ENCODE measurements at regions not wholly inside any gene's neighbourhood (a gene's known extent, or its start where the extent isn't known, plus 50 kb on each side); places are given as distances from the start of the nearest gene placed in this dataset.
"Not testable (repeated sequence)": the region's sequence is repeated elsewhere in the genome, so short reads cannot be mapped to it uniquely, and the experiment has no call there.

DNA sequence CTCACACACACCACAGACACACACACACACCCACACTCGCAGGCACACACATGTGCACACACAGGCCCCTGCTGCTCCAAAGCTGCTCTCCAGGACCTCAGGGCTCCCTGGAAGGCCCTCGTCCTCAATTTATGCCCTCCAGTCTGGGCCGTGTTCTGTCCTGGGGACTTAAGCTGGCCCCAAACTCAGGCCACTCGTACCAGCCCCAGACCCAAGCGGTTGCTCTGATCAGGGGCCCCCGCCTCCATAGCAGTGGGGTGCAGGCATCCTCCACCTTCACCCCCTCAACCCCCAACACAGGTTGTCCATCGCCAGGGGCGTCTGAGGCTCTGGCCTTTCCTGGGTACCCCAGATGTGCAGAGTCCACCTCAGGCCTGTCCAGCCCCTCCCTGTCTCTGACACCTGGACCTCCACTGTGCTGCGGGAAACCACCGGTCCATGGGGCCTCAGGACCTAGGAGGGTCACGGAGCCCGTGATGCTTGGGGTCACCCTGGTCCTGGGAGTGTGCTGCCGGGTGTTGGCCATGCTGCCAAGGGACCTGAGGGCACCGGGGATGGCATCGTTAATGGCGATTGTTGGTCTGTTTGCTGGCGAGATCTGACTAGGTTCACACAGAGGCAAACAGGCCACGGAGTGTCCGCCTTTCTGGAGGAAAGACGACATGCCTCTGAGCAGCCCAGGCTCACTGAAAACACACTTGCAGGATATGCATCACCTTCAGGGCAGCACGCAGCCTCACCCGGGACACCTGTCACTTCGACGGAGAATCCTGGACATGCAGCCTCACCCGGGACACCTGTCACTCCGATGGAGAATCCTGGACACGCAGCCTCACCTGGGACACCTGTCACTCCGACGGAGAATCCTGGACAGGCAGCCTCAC lies 155.6 kb downstream of the NDUFA10 start:
- intact Hi-C loops (cut with DNase I, micrococcal nuclease) = no loop called here
- no peak for ATAC-seq
- no peak for DNase-seq

DNA sequence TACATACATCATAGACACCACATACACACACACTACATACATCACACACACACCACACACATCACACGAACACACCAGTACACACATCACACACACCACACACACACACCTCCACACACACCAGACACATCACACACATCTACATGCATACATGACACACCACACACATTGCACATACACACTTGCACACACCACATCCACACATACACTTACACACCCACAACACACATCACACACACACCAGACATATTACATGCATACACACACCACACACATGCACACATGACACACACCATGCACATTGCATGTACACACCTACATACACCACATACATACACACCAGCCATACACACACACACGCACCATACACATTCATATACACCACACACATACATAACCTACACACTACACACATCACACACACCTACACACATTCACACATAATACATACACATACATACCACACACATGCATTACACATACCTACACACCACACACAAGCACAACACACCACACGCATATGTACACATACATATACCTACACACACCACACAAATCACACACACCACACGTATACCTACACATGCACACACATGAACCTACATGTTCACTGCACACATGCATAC lies 156.5 kb downstream of the NDUFA10 start:
- ATAC-seq (no peak), DNase-seq (no peak)
- intact Hi-C loops (cut with DNase I, micrococcal nuclease) = no loop called here

GRCh38 chr2:239866778-239867177 lies 158.4 kb downstream of the NDUFA10 start:
- intact Hi-C loops (cut with DNase I, micrococcal nuclease) = no loop called here
- DNase-seq (no peak), ATAC-seq (no peak)

- intact Hi-C loops (cut with DNase I, micrococcal nuclease) = no loop called here
- ATAC-seq = no peak
Measured at GRCh38 chr2:239866350-239866749, 158.8 kb downstream of the NDUFA10 start.

DNA sequence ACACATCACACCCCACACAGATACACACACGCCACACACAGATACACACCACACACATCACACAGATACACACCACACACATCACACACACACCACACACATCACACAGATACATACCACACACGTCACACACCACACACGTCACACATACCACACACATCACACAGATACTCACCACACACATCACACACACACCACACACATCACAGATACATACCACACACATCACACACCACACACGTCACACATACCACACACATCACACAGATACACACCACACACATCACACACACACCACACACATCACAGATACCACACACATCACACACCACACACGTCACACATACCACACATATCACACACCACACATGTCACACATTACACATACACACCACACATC lies 159.3 kb downstream of the NDUFA10 start:
- DNase-seq; intact Hi-C loops (cut with DNase I, micrococcal nuclease); ATAC-seq: not testable (repeated sequence)

More at GRCh38 chr2:239866350-239866749, 158.8 kb downstream of the NDUFA10 start:
- DNase-seq = no peak

GRCh38 chr2:239865059-239865639 lies 160.0 kb downstream of the NDUFA10 start:
- ATAC-seq (no peak), DNase-seq (no peak)
- intact Hi-C loops (cut with DNase I, micrococcal nuclease) = no loop called here

DNA sequence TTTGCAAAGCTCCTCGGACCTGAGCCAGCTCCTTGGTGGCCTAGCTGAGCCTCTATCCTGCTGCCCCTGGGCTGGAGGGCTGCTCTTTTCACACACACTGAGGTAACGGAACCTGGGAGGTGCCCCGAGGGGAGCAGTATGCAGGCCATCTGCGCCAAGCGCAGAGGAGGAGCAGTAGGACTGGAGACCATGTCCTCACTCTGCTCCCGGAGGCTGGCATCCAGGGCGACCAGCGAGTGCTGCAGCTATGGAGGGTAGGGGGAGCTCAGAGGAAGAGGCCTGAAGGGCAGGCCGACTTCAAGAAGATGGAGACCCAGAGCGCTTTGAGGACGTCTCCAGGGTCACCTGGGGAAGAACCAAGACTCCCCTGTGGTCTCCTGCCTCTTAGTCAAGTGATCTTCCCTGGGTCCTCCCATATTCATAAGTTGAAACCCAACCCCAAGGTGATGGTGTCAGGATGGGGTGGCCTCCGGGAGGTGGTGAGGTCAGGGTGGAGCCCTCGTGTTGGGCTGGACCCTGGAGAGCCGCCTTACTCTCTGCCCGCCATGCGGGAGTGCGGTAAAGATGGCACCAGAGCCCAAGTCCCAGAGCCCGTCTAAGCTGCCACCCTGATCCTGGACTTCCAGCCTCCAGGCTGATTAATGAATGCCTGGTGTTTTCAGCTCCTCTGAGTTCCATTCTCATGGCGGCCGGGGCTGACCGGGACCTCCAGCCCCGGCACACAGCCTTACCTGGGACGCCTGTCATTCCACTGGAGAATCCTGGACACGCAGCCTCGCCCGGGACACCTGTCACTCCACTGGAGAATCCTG lies 160.7 kb downstream of the NDUFA10 start:
- ATAC-seq (no peak), DNase-seq (no peak)
- intact Hi-C loops (cut with DNase I, micrococcal nuclease) = no loop called here

DNA sequence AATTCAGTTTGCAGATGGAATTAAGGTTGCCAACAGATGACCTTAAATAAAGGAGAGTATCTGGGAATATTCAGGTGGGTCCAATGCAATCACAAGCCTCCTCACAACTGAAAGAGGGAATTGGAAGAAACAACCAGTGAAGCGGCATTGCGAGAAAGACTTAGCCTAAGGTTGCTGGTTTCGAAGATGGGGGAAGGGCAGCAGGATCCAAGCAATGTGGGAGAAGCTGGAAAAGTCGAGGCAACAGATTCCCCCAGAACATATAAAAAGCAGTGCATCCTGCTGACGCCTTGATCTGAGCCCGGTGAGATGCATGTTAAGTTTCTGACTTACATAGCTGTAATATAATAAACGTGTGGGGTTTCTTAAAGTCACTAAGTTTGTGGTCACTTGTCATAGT lies 162.5 kb downstream of the NDUFA10 start:
- DNase-seq (no peak), ATAC-seq (no peak)
- intact Hi-C loops (cut with DNase I, micrococcal nuclease) = no loop called here

- DNase-seq (no peak), ATAC-seq (no peak)
- intact Hi-C loops (cut with DNase I, micrococcal nuclease) = no loop called here
Measured at GRCh38 chr2:239858179-239858578, 167.0 kb downstream of the NDUFA10 start.

GRCh38 chr2:239857591-239857990 lies 167.6 kb downstream of the NDUFA10 start:
- DNase-seq (no peak), ATAC-seq (no peak)
- intact Hi-C loops (cut with DNase I, micrococcal nuclease) = no loop called here

DNA sequence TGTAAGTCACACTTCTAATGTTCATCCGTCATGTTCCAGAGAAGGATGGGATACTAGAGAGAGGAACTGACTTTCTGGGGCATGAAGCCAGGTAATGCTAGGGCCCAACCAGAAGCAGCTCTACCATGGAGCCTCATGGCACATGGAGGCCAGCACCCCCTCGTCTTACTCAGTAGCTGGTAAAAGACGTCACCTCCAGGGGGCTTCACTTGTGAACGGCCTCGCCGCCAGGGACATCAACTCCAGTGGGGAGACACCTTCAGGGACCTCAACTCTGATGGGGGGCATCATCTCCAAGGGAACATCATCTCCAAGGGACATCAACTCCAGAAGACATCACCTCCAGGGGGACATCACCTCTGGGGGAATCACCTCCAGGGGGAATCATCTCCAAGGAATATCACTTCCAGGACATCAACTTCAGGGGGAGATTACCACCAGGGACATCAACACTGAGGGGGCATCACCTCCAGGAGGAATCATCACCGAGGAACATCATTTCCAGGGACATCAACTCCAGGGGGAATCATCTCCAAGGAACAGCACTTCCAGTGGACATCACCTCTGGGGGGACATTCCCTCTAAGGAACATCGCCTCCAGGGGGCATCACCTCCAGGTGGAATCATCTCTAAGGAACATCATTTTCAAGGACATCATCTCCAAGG lies 168.4 kb downstream of the NDUFA10 start:
- DNase-seq (no peak), ATAC-seq (no peak)
- intact Hi-C loops (cut with DNase I, micrococcal nuclease) = no loop called here

DNA sequence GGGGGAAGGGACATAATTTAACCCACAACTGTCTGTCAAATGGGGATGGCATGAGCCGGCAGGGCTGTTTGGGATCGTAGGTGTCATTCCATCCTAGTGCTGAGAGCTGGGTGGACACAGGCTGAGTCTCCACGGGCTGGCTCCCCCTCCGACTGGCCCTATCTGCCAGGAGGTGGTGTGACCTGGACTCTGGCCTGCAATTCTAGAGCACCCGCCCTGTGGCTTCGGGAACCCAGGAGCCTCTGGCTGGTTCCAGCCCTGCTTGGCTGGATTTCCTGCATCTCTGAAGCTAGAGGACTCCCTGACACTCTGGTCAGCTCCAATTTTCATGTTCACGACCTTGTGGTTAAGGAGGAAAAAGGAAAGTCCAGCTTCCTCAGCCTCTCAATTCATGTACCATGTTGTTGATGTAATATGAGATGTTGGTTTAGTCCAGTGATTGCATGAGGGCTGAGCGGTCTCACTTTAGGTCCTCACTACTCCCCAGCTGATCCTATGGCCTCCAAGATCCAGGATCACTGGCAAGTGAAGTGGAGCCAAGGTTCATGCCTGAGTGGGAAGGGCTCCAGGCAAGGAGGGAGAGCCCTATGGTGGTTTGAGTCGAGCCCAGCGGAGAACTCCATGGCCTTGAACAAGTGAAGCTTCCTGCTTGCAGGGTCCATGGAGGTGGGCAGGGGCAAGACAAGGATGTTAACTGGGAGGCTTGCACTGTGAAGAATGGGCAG lies 169.1 kb downstream of the NDUFA10 start:
- no peak for ATAC-seq

GRCh38 chr2:239854596-239854995 lies 170.5 kb downstream of the NDUFA10 start:
- intact Hi-C loops (cut with DNase I, micrococcal nuclease) = no loop called here
- DNase-seq = no peak

More for the DNA sequence above, 169.1 kb downstream of the NDUFA10 start:
- intact Hi-C loops (cut with DNase I, micrococcal nuclease) = no loop called here
- no peak for DNase-seq

GRCh38 chr2:239853706-239854327 lies 171.3 kb downstream of the NDUFA10 start:
- DNase-seq = no peak
- intact Hi-C loops (cut with DNase I, micrococcal nuclease) = no loop called here
- no peak for ATAC-seq

More at GRCh38 chr2:239854596-239854995, 170.5 kb downstream of the NDUFA10 start:
- no peak for ATAC-seq

- intact Hi-C loops (cut with DNase I, micrococcal nuclease) = no loop called here
- no peak for ATAC-seq
- no peak for DNase-seq
Measured at GRCh38 chr2:239853121-239853520, 172.0 kb downstream of the NDUFA10 start.

GRCh38 chr2:239852272-239852671 lies 172.9 kb downstream of the NDUFA10 start:
- intact Hi-C loops (cut with DNase I, micrococcal nuclease) = no loop called here
- ATAC-seq = no peak
- DNase-seq = no peak

- no peak for ATAC-seq
- intact Hi-C loops (cut with DNase I, micrococcal nuclease) = no loop called here
- no peak for DNase-seq
Measured at GRCh38 chr2:239846789-239847676, 178.1 kb downstream of the NDUFA10 start.

Data from left colon (tissue), 2 donors.